Mononuclear cell (primary cell): ENCODE measurements at regions not wholly inside any gene's neighbourhood (a gene's known extent, or its start where the extent isn't known, plus 50 kb on each side); places are given as distances from the start of the nearest gene placed in this dataset.

Source experiments
- H3K27me3 ChIP-seq: 2 replicates; pipeline ENCODE4 v1.6.0; 2011; ENCODE audit warnings: low read length, control low read depth; ENCODE audit not compliant: insufficient read depth
- H3K4me1 ChIP-seq: 2 replicates; pipeline ENCODE4 v1.5.1; 2011; ENCODE audit warnings: mild to moderate bottlenecking, low read length, control low read depth; ENCODE audit not compliant: insufficient read depth
- H3K4me3 ChIP-seq: 2 replicates; pipeline ENCODE4 v1.5.1; 2011; ENCODE audit warnings: mild to moderate bottlenecking, low read length, moderate library complexity
- H3K9me3 ChIP-seq: 2 replicates; pipeline ENCODE4 v1.5.1; 2011; ENCODE audit warnings: low read depth, mild to moderate bottlenecking, control low read depth, low read length

GRCh38 chr1:203422116-203422515 is 53.5 kb upstream of the PRELP start:
- Histone ChIP-seq H3K27me3 (no peaks in the 10 kb centered on the region), H3K9me3 (no peaks in the 10 kb centered on the region), H3K4me1 (peaks cover 6% of the 10 kb centered on the region), H3K4me3 (no peak overlapping the region)

GRCh38 chr1:203422656-203423055 is 53.0 kb upstream of the PRELP start:
- no peak overlapping the region for H3K4me3 ChIP-seq
- H3K27me3 ChIP-seq = no peaks in the 10 kb centered on the region
- peaks cover 6% of the 10 kb centered on the region for H3K4me1 ChIP-seq
- no peaks in the 10 kb centered on the region for H3K9me3 ChIP-seq

- Histone ChIP-seq H3K4me1 (peaks cover 6% of the 10 kb centered on the region), H3K4me3 (no peak overlapping the region), H3K9me3 (no peaks in the 10 kb centered on the region), H3K27me3 (no peaks in the 10 kb centered on the region)
Measured at GRCh38 chr1:203424285-203424684, 51.3 kb upstream of the PRELP start.

DNA sequence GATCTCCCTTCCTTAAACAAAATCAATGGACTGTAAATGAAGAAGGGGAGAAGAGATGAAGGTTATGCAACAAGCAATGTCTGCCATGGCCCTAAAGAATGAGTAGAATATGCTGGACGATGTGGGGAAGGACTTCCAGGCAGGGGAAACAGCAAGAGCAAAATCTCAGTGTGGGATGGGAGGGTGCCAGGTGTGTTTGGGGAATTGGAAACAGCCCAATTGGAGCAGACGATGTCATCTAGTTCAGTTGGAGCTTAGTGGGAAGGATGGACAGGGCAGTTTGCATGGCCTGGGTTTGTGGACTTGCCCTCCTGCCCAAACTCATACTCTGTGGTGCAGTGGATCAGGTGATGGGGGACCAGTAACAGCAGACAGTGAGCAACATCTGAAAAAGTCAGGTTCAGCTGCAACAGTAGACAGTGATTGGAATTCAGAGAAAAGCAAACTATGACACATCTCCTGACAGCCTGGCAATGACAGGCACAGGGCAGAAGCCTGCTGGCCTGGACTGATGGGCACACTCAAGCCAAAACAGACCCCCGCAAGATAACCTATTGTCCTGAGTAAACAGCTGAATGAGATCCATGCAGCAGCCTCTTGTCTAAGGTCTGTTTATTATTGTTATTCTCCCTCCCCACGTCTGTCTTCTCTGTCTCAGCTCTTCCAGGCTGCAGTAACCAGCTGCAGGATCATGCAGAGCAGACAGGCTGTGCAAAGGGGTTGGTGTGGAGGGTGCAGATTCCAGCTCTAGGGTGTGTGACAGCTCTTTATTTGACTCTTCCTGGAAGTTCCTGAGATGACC is 50.5 kb upstream of the PRELP start:
- no peaks in the 10 kb centered on the region for H3K9me3 ChIP-seq
- H3K4me1 ChIP-seq = peaks cover 6% of the 10 kb centered on the region
- no peaks in the 10 kb centered on the region for H3K27me3 ChIP-seq
- no peak overlapping the region for H3K4me3 ChIP-seq

DNA sequence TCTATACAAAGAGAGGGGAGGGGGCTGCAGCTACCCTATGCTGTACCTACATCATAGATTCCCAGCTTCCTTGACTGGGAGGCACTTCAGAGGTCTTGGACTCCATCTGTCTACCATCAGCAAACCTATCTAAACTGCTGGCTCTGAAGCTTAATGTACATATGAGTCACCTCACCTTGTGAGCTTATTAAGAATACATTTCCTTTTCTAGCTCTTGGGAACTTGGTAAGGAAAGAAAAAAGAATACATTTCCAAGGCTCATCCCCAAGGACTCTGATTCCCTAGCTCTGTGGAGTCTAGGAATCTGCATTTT is 50.0 kb upstream of the PRELP start:
- Histone ChIP-seq H3K4me3 (no peak overlapping the region), H3K27me3 (no peaks in the 10 kb centered on the region)

More for the DNA sequence above, 50.0 kb upstream of the PRELP start:
- Histone ChIP-seq H3K9me3 (no peaks in the 10 kb centered on the region), H3K4me1 (peaks cover 6% of the 10 kb centered on the region)
